ENCODE measurements at regions not wholly inside any gene's neighbourhood (a gene's known extent, or its start where the extent isn't known, plus 50 kb on each side); places are given as distances from the start of the nearest gene placed in this dataset.

GRCh38 chr10:101284744-101285463, 55.6 kb upstream of the LBX1 start:
- TF ChIP-seq EZH2 (IDR thresholded peaks at IDR 0.05; ENCODE audit: insufficient read depth, poor library complexity, severe bottlenecking) (no peak), EZH2phosphoT487 (IDR thresholded peaks at IDR 0.05; ENCODE audit: insufficient read depth, low read depth) (no peak)
